Activated effector memory CD4-positive, alpha-beta T cell treated with anti-CD3 and anti-CD28 coated beads, Interleukin-2, amount 50 U/mL, for 16 hours (primary cell): ENCODE measurements at regions not wholly inside any gene's neighbourhood (a gene's known extent, or its start where the extent isn't known, plus 50 kb on each side); places are given as distances from the start of the nearest gene placed in this dataset.

ENCODE experiments used
- DNase-seq: peaks from one replicate; pipeline ENCODE4 v3.0.0-alpha.2; 2020

DNA sequence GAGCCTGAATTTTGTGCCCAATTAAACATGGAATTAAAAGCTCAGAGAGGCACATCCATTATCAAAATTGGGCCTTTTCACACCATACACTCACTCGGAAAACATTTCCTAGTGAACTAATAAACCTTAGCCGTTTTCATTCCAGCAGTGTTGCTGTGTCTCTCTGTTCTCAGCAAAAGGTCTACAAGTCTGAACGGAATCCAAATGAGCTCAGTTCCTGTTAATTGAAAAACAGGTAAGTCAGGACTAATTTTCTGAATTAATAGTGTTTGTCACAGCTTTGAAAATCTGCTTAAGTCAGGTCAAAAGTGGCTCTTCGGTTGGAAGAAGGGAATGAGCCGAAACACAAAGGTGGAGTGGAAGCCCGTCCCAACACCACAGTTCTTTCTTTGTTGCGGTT, 163.3 kb upstream of the RALGAPA2 start:
- no peak for DNase-seq

DNA sequence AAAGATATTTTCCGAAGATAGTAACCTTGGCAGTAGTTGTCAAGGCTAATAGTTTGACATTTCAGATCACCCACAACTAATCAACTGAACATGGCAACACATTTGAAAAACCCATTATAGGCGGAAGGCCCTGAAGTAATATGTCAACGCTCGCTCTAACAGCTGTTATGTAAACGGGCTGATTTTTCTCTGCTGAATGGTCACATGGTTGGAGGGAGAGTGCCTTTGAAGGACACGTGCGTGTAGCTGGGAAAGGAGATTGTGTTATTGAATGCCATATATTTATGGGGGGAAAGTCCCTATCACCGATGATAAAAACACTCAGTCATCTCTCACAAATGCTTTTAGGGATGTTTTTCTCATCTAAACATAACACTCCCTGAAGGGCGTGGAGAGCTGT, 160.0 kb upstream of the RALGAPA2 start:
- no peak for DNase-seq

DNA sequence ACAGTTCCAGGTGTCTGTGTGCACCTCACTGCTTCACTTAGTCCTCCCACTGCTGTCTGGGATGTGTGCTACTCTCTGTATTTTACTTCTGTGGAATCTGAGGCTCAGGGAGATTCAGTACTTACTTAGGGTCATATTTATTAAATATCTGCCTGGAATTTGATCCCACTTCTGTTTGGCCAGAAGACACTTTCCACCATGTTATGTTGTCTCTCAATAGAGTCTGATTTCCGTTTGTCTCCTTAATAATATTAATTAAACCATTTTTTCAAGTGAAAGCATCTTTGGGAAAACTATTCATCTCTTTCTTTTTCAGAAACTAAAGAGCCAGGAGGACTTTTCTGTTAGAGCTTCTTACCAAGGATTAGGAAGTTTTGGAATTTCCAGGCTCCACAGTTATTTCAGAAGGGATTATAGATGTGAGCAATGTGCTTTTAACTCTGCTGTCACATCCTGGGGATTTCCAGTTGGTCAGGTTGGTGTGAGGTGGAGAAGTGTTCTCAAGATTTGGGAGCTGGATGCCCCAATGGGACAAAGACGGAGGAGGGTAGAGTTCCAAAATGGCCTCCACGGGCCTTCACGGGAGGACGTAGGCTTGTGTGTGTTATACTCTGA, 156.8 kb upstream of the RALGAPA2 start:
- no peak for DNase-seq

DNA sequence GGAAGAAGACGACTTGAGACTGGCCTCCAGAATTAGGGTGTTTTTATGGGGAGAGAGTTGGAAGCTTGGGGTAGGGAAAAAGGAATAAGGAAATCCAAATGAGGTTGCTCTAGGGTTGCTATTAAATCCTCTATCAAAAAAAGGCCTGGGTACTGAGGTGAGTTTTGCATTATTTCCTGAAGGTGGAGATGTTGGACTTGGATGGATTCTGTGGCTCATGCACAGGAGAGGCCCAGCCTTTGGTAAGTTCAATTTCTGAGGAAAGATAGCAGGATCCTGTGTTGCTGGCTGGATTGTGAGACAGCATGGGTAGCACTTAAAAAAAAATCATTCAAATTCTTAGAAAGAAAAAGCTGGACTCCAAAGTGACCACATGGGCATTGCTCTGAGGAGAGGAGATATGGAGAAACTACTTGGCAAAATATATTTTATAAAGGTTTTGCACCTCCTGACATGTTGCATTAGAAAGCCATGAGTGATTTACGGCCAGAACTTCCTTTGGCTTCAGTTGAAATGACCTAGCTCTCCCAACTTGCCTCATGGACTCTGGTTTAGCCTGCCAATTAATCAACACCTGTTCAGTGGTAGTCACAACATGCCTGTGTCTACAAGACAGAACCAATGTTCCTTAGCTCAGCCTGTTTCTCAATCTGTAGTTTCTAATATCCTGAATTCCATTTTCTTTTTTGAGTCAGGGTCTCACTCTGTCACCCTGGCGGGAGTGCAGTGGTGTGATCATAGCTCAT, 152.1 kb upstream of the RALGAPA2 start:
- DNase-seq, result no peak

DNA sequence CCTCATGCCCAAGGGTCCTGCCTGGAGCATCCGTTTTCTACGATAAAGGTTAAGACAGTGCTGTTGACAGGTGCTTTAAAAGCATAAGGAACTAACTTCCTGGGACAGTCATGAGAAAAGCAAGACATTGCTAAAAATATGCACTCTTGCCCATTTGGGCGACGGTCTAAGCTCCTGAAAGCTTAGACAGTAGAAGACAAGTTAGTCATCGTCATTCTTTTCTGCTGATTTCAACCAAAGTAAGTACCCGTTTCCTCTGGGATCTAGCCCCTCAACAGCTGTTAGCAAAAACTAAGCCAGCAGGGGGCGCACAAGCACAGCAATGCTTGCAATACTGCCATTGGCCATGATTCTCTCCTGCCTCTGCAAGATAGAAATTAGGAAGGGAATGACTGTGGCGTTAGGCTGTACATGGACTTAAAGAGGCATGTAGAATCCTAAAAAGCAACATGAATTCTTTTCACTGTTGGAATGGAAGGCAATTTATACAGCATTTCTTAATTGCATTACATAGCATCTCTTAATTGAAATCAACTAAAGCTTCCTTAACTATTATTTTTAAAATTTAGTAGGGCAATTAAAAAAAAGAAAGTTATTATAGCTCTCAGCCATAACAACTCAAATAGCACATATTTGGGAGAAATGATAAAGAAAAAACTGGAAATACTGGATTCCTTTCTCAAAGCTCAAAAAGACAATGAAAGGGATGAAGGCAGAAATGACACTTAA, 147.8 kb upstream of the RALGAPA2 start:
- peak; percentile 94 for DNase-seq

DNA sequence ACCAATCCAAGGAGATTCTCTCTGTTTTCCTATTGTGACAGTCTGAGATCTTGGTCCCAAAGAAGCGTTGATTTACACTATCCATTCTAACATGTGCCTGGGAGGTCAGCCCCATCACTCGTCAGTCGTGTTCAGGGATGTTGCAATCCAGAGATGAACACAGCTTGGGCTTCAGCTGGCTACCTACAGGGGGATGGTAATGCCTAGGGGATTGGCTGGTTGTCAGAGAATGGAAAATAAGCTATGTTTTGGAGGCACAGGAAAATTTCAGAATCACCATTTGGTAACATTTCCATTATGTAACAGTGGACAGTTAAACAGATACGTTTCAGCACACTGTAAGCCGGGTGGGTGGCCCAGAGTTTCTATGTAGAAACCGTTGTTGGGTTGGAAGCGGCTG, 147.1 kb upstream of the RALGAPA2 start:
- no peak for DNase-seq

DNA sequence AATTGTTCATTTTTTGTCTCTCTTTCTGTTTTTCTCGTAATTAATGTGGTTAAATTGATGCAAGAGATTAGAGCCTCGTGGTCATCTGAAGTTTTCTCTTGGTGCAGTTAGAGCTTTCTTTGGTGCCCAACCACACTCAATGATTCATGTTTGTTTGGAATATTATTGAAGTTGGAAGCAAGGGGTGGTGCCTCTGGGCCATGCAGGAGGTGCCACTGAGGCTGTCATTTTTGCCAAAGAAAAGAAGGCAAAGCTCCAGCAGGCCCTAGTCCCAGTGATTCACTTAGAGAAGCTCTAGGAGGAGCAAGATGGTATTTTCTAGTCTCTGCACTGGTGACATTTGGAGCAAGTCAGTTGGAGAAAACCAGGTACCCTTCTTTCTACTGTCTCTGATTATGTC, 144.5 kb upstream of the RALGAPA2 start:
- DNase-seq, result no peak

DNA sequence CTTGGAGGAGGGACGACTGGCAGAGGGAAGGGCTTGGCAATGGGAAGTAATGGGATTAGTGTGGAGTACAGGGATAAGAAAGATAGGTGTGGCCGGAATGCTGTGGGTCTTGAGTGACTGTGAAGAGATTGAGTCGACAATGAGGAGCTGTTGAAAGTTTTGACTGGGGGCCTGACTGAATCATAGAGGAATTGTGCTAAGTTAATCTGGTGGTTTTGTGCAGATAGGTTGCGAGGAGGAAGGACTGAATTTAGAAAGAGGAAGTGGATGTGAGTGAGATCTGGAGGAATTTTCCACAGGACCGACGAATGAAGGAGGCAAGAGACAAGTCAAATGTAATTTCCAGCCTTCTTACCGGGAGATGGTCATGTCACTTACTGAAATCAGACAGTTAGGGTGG, 143.9 kb upstream of the RALGAPA2 start:
- no peak for DNase-seq

DNA sequence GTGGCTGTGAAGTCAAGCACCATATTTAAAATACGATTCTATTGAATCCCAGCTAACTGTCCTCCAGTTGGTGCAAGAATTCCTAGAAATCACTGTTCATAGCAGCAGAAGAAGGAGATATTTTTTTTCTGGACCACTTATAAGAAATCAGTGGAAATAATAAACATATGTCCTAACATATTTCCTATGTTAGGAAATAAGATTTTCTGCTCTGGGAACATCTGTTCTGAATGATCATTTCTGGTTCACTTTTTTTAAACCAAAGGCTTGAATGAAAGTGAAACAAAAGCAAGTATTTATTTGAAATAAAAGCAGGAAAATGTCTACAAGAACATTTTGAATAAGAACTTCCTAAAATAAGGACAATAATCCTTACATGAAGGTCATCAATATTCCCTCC, 138.9 kb upstream of the RALGAPA2 start:
- DNase-seq, result no peak

DNA sequence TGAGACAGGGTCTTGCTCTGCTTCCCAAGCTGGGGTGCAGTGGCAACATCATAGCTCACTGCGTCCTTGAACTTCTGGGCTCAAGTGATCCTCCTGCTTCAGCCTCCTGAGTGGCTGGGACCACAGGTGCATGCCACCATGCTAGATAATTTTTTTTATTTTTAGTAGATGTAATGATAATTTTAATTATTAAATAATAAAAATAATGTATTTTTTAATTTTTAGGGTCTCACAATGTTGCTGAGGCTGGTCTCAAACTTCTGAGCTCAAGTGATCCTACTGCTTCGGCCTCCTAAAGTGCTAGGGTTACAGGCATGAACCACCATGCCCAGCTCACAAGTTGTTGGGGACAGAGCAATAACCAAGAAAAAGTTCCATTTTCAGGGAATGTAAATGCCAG, 138.0 kb upstream of the RALGAPA2 start:
- no peak for DNase-seq

DNA sequence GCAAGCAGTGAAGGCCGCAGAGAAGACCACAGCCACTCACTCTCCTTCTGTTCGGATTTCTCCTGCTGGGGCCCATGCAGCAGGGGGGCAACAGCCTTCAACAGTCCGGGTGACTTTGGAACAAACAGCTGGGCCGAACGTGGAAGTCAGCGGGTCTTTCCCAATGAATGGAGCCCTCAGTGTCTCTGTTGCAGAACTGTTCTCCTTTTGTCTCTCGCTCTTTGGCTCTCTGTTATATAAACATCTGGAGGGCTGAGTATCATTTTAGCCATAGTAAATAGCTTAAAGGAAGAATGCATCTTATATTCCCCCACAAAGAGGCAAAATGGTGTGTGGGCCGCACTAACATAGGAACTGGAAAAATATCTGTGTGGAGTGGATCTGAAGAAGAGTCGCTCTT, 136.7 kb upstream of the RALGAPA2 start:
- no peak for DNase-seq

DNA sequence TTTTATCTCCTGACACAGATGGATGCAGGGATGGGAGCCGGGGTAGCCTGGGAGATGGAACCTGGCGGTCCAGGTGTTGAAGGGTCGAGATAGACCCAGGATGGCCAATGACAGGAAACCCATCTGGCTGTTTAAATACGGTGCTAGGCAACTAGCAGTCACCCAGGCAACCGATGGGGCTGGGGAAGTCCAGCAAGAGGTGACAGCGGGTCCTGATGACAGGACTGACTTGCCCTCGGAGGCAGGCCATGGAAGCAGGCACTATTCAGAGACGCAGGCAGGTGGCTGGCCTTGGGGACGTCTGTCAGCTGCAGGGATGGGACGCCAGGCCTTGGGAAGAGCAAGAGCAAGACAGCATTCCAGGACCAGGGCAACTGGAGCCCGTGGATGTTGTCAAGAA, 135.4 kb upstream of the RALGAPA2 start:
- no peak for DNase-seq

DNA sequence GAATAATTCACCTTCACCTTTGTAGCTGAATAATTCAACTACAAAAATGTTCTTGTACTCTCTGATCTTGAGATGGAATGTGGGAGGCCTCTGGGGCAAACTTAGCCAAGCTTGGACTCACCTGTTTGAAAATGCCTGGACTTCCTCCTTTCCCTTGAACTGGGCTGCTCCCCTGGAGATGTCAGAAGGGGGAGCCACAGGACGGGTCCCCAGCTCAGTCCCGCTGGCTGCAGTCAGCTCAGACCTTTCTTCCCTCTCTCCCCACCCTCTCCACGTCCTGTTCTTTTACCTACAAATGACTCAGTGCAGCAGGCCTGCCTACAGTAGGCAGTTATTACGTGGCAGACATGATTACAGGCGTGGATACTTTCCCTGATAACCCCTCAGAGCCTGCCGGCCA, 131.5 kb upstream of the RALGAPA2 start:
- no peak for DNase-seq

DNA sequence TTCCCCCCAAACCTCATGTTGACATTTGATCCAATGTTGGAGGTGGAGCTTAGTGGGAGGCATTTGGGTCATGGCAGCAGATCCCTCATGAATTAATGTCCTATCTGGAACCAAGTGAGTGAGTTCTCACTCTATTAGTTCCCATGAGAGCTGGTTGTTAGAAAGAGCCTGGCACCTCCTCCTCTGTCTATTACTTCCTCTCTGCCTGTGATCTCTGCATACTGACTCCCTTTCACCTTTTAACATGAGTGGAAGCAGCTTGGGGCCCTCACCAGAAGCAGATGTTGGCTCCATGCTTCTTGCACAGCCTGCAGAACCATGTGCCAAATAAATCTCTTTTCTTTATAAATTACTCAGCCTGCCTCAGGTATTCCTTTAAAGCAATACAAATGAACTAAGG, 127.3 kb upstream of the RALGAPA2 start:
- DNase-seq, result no peak

DNA sequence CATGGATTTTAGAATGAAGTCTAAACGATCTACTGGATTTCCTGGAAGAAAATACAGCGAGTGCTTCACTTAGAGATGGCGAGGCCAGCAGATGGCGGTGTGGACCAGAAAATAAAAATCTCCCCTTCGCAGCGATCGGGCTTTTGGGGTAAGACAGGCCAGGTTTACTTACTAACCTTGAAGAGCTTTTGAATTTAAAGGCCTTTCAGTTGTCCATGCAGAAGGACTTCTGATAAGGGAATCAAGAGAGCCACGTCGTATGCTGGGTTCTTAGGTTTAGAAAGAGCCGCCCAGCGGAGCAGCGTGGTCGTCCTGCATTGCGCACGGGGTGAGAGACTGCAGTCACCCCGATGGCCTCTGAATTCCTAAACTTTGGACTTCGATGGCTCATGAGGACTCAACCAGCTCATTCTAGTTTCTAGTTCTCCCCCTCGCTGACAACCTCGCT, 125.2 kb upstream of the RALGAPA2 start:
- DNase-seq, result peak; percentile 66

DNA sequence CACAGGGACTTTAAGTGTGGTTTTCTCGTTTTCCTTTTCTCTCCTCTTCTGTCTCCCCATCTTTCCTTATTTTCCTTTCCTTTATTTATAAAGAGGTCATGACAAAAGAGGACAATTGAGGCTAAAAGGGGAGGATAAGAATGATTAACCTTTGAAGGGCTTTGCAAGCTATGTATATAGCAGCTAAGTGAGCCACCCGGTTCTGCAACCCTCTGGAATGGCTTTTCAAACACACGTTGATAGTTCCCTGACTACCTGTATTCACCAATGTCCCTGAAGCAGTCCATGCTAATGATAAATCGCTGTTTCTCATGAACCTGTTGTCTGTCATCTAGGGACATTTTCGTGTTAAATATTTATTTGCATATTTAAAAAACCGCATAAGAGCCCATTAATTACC, 124.4 kb upstream of the RALGAPA2 start:
- DNase-seq, result no peak

DNA sequence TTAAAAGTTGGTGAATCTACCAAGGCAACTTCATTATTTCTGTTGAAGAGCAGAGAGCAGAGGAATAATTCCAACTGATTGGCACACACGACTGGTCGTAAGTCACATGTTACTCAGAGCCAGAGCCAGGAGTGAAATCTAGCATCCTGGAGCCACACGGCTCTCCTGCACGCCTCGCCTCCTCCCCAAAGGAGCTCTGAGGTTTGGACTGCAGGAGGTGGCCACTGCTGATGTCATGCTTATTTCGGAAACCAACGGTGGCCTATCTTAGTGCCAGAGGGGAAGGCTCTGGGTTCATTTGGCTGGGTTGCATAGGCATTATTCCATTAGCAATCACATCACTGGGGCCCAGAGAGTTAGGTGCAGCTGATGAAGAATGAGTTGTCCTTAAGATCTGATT, 123.5 kb upstream of the RALGAPA2 start:
- DNase-seq, result no peak

DNA sequence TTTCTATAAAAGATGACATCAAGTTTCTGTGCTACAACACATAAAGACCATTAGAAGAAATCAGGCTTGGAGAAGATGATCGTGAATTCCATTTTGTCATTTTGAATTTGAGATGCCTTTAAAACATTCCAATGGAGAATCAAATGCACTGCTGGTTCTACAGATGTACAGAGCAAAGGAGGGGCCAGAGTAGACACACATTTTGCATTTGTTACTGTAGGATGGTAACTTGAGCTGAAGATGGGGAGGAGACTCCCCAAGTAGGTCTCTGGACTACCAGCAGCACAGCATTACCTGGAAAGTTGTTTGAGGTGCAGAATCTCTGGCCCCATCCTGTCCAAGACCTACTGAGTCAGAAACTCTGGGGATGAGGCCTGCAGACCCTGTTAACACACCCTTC, 121.6 kb upstream of the RALGAPA2 start:
- no peak for DNase-seq

DNA sequence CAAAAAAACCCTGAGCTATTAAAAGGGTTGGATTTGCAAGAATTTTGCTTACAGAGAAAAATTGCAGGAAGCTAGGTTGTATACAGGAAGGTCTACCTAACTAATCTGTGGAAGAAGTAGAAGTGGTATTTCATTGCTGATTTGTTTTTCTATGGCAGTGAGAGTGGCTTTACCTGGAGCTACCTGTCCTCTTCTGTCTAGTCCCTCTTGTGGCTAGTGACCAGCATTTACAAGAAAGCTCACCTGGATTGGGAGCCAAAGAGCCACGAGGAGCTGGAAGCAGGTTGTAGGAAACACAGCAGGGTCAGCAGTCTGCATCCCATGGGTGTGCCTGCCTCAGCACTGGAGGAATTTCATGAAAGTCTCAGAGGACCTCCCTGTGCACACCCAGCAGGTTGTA, 120.3 kb upstream of the RALGAPA2 start:
- DNase-seq, result no peak

DNA sequence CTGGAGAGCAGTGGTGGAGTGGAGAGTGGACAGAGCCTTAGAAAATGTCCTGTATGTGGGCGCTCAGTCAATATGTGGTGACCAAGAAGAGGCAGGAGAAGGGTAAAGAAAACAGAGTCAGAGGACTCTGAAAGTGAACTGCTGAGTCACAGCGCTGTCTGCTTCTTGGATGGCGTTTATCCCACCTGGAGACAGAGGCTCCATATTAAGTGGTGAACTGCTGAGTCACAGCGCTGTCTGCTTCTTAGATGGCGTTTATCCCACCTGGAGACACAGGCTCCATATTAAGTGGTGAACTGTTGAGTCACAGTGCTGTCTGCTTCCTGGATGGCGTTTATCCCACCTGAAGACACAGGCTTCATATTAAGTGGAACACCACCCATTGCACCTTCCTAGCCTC, 119.3 kb upstream of the RALGAPA2 start:
- DNase-seq, result no peak

DNA sequence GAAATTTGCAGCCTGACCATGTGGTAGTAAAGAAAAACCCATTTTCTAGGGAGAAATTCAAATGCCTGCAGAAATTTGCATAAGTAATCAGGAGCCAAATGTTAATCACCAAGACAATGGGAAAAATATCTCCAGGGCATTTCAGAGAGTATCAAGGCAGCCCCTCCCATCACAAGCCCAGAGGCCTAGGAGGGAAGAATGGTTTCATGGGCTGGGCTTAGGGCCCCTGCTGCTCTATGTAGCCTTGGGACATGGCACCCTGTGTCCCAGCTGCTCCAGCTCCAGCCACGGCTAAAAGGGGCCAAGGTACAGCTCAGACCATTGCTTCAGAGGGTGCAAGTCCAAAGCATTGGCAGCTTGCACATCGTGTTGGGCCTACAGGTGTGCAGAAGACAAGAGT, 117.2 kb upstream of the RALGAPA2 start:
- DNase-seq, result no peak

DNA sequence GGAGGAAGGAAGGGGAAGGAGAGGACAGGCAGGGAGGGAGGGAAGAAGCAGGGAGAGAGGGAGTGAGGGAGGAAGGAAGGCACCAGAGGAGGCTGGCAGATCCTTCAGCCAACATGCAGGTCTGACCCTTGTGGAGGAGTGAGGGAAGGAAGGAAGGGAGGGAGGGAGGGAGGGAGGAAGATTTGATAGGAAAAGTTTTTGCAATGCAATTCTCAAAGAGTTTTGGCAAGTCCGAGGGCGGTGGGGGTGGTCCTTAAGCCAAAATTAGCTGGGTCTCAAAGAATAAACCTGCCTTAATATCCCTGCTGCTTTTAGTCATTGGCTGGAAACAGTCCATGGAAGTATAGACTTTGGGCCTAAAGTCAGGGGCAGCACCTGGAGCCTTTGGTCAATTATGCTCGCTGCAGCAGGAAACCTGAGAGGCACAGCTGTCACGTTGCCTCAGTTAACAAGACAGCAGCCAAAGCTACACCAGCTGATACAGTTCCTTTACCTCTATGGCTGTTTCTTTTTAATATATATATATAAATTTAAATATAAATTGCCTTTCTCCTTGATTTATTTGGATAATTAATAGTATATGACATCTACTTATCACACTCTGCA, 115.7 kb upstream of the RALGAPA2 start:
- no peak for DNase-seq

DNA sequence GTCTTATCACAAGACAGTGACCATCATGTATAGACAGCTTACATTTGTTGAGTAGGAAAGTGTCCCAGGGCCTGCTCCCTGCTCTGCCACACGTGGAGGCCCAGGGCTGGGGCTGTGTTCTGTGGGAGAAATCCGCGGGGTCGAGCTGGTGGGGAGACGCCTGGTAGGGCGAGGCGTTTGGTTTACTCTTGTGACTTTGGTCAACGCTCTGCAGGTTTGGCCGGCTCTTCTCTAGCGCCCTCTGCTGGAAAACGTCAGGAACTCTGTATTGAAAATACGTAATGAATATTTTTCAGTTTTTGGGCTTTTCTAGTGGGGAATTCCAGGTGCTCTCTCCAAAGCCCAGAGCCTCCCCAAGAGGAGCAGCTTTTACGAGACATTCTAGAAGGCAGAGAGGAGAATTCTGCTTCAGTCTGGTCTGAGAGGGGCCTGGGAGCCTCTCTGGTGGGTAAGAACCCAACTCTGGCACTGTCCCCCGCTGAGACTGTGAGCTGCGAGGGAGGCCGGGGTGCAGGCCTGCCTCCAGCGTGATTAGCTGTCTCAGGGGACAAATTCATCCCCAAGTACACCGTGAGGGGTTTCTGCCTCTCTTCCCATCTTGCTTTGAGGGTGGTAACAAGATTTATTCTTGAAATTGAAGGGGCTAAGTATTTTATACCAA, 112.6 kb upstream of the RALGAPA2 start:
- peak; percentile 76 for DNase-seq
